Lower lobe of right lung (tissue), 2 donors: ENCODE measurements at regions not wholly inside any gene's neighbourhood (a gene's known extent, or its start where the extent isn't known, plus 50 kb on each side); places are given as distances from the start of the nearest gene placed in this dataset.
"Not testable (repeated sequence)": the region's sequence is repeated elsewhere in the genome, so short reads cannot be mapped to it uniquely, and the experiment has no call there.

ENCODE experiments used
- ATAC-seq, 2 donors: fragments of 200-7000 bp; cut with Tn5 transposase; one replicate each; pipeline ENCODE4 v1.9.1; 2020 to 2022; ENCODE audit warnings: mild to moderate bottlenecking in 2 of 2, moderate library complexity in 2 of 2
- DNase-seq: peaks from one replicate; pipeline ENCODE4 v3.0.0-alpha.2; 2020
- H3K27ac ChIP-seq: fragments of 200-600 bp; one replicate; pipeline ENCODE4 v1.8.0; 2022
- H3K27me3 ChIP-seq: fragments of 200-600 bp; one replicate; pipeline ENCODE4 v1.8.0; 2022; ENCODE audit warnings: low read depth
- H3K36me3 ChIP-seq: fragments of 200-600 bp; one replicate; pipeline ENCODE4 v1.8.0; 2022; ENCODE audit warnings: mild to moderate bottlenecking
- H3K4me1 ChIP-seq: fragments of 200-600 bp; one replicate; pipeline ENCODE4 v1.8.0; 2022
- H3K4me3 ChIP-seq: fragments of 200-600 bp; one replicate; pipeline ENCODE4 v1.8.0; 2022; ENCODE audit warnings: mild to moderate bottlenecking
- H3K9me3 ChIP-seq: fragments of 200-600 bp; one replicate; pipeline ENCODE4 v1.8.0; 2022
- CTCF ChIP-seq: fragments of 200-600 bp; IDR thresholded peaks from one replicate; pipeline ENCODE4 v1.8.0; 2022; ENCODE audit warnings: antibody characterized with exemption, mild to moderate bottlenecking
- intact Hi-C: fragments of 100-400 bp; cut with DNase I; formaldehyde crosslinking; loops from one replicate; pipeline ENCODE4 v1.11.0; 2022
- donor health status: DM: no; HTN: yes; CAD: no; lungs with severe emphysema.

- DNase-seq: no peak
These were observed 61.7 kb upstream of the TNFSF4 start for GRCh38 chr1:173268786-173269277.

GRCh38 chr1:173269490-173270230, 62.5 kb upstream of the TNFSF4 start:
- Histone ChIP-seq H3K27ac (no peak overlapping the region), H3K4me1 (no peaks in the 10 kb centered on the region), H3K27me3 (no peaks in the 10 kb centered on the region), H3K36me3 (no peaks in the 10 kb centered on the region), H3K9me3 (no peaks in the 10 kb centered on the region), H3K4me3 (no peak overlapping the region)
- no peak for ATAC-seq
- no peak for TF ChIP-seq CTCF
- intact Hi-C loops: no loop called here
- no peak for DNase-seq

More at GRCh38 chr1:173268786-173269277, 61.7 kb upstream of the TNFSF4 start:
- no peak for TF ChIP-seq CTCF
- Histone ChIP-seq H3K4me1 (no peaks in the 10 kb centered on the region), H3K36me3 (no peaks in the 10 kb centered on the region), H3K4me3 (no peak overlapping the region), H3K9me3 (no peaks in the 10 kb centered on the region), H3K27me3 (no peaks in the 10 kb centered on the region), H3K27ac (no peak overlapping the region)
- ATAC-seq: no peak
- intact Hi-C loops: no loop called here

GRCh38 chr1:173270243-173270642, 63.1 kb upstream of the TNFSF4 start:
- no peak for TF ChIP-seq CTCF
- H3K27me3 ChIP-seq: no peaks in the 10 kb centered on the region
- no peaks in the 10 kb centered on the region for H3K36me3 ChIP-seq
- no peak for DNase-seq
- H3K4me3 ChIP-seq: no peak overlapping the region
- no peak overlapping the region for H3K27ac ChIP-seq
- no peak for ATAC-seq
- no peaks in the 10 kb centered on the region for H3K4me1 ChIP-seq
- no peaks in the 10 kb centered on the region for H3K9me3 ChIP-seq
- intact Hi-C loops: no loop called here

GRCh38 chr1:173271021-173271420, 63.9 kb upstream of the TNFSF4 start:
- DNase-seq, ATAC-seq, H3K4me3 ChIP-seq, H3K27ac ChIP-seq, H3K27me3 ChIP-seq, intact Hi-C loops, H3K9me3 ChIP-seq, H3K4me1 ChIP-seq, H3K36me3 ChIP-seq: not testable (repeated sequence)

GRCh38 chr1:173275496-173275895, 68.4 kb upstream of the TNFSF4 start:
- no peak for TF ChIP-seq CTCF
- intact Hi-C loops: no loop called here
- no peak overlapping the region for H3K27ac ChIP-seq
- H3K4me1 ChIP-seq: no peaks in the 10 kb centered on the region
- ATAC-seq (no peak), DNase-seq (no peak)
- no peaks in the 10 kb centered on the region for H3K27me3 ChIP-seq
- H3K4me3 ChIP-seq: no peak overlapping the region
- no peaks in the 10 kb centered on the region for H3K9me3 ChIP-seq
- no peaks in the 10 kb centered on the region for H3K36me3 ChIP-seq

GRCh38 chr1:173276922-173277800, 70.0 kb upstream of the TNFSF4 start:
- Histone ChIP-seq H3K36me3 (no peaks in the 10 kb centered on the region), H3K4me1 (no peaks in the 10 kb centered on the region), H3K4me3 (no peak overlapping the region), H3K27me3 (no peaks in the 10 kb centered on the region), H3K9me3 (no peaks in the 10 kb centered on the region), H3K27ac (no peak overlapping the region)
- intact Hi-C loops: no loop called here
- ATAC-seq (no peak), DNase-seq (no peak)
- TF ChIP-seq CTCF: no peak
